ENCODE measurements at regions not wholly inside any gene's neighbourhood (a gene's known extent, or its start where the extent isn't known, plus 50 kb on each side); places are given as distances from the start of the nearest gene placed in this dataset.
A peak's percentile ranks its signal among the peaks of the same experiment; 100 is the strongest.

GRCh38 chr10:6660460-6660859 is 80.4 kb upstream of the PRKCQ start:
- H3K36me3 ChIP-seq: no peaks in the 10 kb centered on the region
- ATAC-seq (no peak), DNase-seq (no peak)
- intact Hi-C loops (cut with DNase I): no loop called here
- no peak overlapping the region for H3K4me3 ChIP-seq
- no peaks in the 10 kb centered on the region for H3K9me3 ChIP-seq
- no peaks in the 10 kb centered on the region for H3K27me3 ChIP-seq
- H3K27ac ChIP-seq: no peak overlapping the region
- no peak for TF ChIP-seq CTCF (IDR thresholded peaks at IDR 0.05)
- no peaks in the 10 kb centered on the region for H3K4me1 ChIP-seq

GRCh38 chr10:6659451-6659850 is 79.4 kb upstream of the PRKCQ start:
- DNase-seq (no peak), ATAC-seq (no peak)
- intact Hi-C loops (cut with DNase I): no loop called here
- Histone ChIP-seq H3K4me1 (no peaks in the 10 kb centered on the region), H3K9me3 (no peaks in the 10 kb centered on the region), H3K4me3 (no peak overlapping the region), H3K27me3 (no peaks in the 10 kb centered on the region), H3K36me3 (no peaks in the 10 kb centered on the region), H3K27ac (no peak overlapping the region)
- TF ChIP-seq CTCF (IDR thresholded peaks at IDR 0.05): no peak

- no peaks in the 10 kb centered on the region for H3K27me3 ChIP-seq
- H3K4me1 ChIP-seq: no peaks in the 10 kb centered on the region
- no peak overlapping the region for H3K27ac ChIP-seq
- no peak for ATAC-seq
- TF ChIP-seq CTCF (IDR thresholded peaks at IDR 0.05): no peak
- H3K36me3 ChIP-seq: no peaks in the 10 kb centered on the region
- H3K4me3 ChIP-seq: no peak overlapping the region
- H3K9me3 ChIP-seq: no peaks in the 10 kb centered on the region
- intact Hi-C loops (cut with DNase I): no loop called here
- no peak for DNase-seq
Measured at GRCh38 chr10:6657669-6658068, 77.6 kb upstream of the PRKCQ start.

DNA sequence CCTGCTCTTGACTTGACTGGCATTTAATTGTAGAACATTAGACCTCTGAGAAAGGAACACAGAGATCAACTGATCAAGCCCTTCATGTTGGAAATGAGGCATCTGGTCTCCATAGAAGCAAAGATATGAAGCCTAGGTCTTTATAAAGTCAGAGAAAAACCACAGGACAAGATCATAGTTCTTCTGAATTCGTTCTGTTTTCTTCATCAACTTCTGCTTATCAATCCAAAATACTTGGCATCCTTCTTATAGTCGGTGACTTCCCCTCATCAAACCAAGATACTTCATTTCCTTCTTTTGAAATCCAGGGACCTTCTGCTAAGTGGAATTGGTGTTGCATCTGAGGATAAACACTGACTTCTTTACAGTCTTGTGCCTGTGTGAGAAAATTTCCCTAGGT is 77.1 kb upstream of the PRKCQ start:
- Histone ChIP-seq H3K36me3 (no peaks in the 10 kb centered on the region), H3K27ac (no peak overlapping the region), H3K9me3 (no peaks in the 10 kb centered on the region), H3K4me3 (no peak overlapping the region), H3K4me1 (no peaks in the 10 kb centered on the region), H3K27me3 (no peaks in the 10 kb centered on the region)
- TF ChIP-seq CTCF (IDR thresholded peaks at IDR 0.05): no peak
- ATAC-seq (no peak), DNase-seq (no peak)
- intact Hi-C loops (cut with DNase I): no loop called here

GRCh38 chr10:6654571-6654970 is 74.5 kb upstream of the PRKCQ start:
- peak; percentile 71 for ATAC-seq
- no peaks in the 10 kb centered on the region for H3K36me3 ChIP-seq
- no peak for TF ChIP-seq CTCF (IDR thresholded peaks at IDR 0.05)
- no peak overlapping the region for H3K27ac ChIP-seq
- no peaks in the 10 kb centered on the region for H3K9me3 ChIP-seq
- DNase-seq: no peak
- H3K4me3 ChIP-seq: no peak overlapping the region
- H3K4me1 ChIP-seq: no peaks in the 10 kb centered on the region
- intact Hi-C loops (cut with DNase I): no loop called here
- H3K27me3 ChIP-seq: peaks cover 12% of the 10 kb centered on the region

- no peak overlapping the region for H3K27ac ChIP-seq
- no peaks in the 10 kb centered on the region for H3K36me3 ChIP-seq
- no peaks in the 10 kb centered on the region for H3K4me1 ChIP-seq
- H3K9me3 ChIP-seq: no peaks in the 10 kb centered on the region
- H3K4me3 ChIP-seq: no peak overlapping the region
- H3K27me3 ChIP-seq: peaks cover 12% of the 10 kb centered on the region
- intact Hi-C loops (cut with DNase I): no loop called here
- no peak for DNase-seq
- no peak for ATAC-seq
- no peak for TF ChIP-seq CTCF (IDR thresholded peaks at IDR 0.05)
Measured at GRCh38 chr10:6650586-6650985, 70.5 kb upstream of the PRKCQ start.
